ENCODE measurements at regions not wholly inside any gene's neighbourhood (a gene's known extent, or its start where the extent isn't known, plus 50 kb on each side); places are given as distances from the start of the nearest gene placed in this dataset.

DNA sequence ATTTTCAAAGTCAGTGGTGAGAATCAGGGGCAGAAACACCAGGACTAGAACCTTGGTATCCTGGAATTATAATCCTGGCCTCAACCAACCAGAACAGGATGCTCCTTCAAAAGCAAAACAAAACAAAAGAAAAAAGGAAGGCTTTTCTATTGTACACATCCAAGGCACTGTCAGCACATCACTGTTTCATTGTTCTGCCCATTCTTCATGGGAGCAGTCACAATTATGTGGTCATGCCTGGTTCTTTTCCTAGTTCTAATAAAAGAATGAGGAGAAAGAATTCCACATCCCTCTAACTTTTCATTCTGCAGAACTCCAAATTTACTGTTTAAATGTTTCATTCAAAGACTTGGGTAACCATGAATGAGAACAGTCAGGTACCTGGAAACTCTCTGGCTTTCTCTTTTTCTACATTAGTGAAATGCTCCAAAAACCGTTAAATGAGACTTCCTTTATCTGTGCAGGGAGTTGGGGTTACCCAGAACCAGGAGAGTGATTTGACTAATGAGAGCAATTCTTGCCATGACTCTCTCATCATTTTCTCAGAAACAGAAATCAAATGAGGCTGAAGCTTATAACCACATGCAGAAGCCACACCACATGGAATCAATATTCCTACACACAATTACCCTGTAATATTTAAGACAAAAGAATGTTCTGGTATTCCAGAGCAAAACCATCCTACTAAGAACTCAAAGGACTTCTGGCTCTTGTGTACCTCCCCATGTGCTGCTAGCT lies 110.9 kb upstream of the CCDC150 start:
- no peak for TF ChIP-seq EZH2 (IDR thresholded peaks at IDR 0.05; ENCODE audit: low read depth, unreplicated experiment)
- TF ChIP-seq, protein P1, sequence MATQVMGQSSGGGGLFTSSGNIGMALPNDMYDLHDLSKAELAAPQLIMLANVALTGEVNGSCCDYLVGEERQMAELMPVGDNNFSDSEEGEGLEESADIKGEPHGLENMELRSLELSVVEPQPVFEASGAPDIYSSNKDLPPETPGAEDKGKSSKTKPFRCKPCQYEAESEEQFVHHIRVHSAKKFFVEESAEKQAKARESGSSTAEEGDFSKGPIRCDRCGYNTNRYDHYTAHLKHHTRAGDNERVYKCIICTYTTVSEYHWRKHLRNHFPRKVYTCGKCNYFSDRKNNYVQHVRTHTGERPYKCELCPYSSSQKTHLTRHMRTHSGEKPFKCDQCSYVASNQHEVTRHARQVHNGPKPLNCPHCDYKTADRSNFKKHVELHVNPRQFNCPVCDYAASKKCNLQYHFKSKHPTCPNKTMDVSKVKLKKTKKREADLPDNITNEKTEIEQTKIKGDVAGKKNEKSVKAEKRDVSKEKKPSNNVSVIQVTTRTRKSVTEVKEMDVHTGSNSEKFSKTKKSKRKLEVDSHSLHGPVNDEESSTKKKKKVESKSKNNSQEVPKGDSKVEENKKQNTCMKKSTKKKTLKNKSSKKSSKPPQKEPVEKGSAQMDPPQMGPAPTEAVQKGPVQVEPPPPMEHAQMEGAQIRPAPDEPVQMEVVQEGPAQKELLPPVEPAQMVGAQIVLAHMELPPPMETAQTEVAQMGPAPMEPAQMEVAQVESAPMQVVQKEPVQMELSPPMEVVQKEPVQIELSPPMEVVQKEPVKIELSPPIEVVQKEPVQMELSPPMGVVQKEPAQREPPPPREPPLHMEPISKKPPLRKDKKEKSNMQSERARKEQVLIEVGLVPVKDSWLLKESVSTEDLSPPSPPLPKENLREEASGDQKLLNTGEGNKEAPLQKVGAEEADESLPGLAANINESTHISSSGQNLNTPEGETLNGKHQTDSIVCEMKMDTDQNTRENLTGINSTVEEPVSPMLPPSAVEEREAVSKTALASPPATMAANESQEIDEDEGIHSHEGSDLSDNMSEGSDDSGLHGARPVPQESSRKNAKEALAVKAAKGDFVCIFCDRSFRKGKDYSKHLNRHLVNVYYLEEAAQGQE (IDR thresholded peaks at IDR 0.05; ENCODE audit: unreplicated experiment), result no peak
- TF ChIP-seq, protein P2, sequence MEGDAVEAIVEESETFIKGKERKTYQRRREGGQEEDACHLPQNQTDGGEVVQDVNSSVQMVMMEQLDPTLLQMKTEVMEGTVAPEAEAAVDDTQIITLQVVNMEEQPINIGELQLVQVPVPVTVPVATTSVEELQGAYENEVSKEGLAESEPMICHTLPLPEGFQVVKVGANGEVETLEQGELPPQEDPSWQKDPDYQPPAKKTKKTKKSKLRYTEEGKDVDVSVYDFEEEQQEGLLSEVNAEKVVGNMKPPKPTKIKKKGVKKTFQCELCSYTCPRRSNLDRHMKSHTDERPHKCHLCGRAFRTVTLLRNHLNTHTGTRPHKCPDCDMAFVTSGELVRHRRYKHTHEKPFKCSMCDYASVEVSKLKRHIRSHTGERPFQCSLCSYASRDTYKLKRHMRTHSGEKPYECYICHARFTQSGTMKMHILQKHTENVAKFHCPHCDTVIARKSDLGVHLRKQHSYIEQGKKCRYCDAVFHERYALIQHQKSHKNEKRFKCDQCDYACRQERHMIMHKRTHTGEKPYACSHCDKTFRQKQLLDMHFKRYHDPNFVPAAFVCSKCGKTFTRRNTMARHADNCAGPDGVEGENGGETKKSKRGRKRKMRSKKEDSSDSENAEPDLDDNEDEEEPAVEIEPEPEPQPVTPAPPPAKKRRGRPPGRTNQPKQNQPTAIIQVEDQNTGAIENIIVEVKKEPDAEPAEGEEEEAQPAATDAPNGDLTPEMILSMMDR (conservative IDR thresholded peaks at IDR 0.05; ENCODE audit: low read depth in 2 of 2), result no peak
- TF ChIP-seq POLR2AphosphoS5 (IDR thresholded peaks at IDR 0.05; ENCODE audit: low read depth), result no peak
- no peak for TF ChIP-seq ZNF331 (CRISPR knock-in tag; IDR thresholded peaks at IDR 0.05; ENCODE audit: low read depth)
- no peak for TF ChIP-seq JUNB (IDR thresholded peaks at IDR 0.05; ENCODE audit: unreplicated experiment)
- no peak for TF ChIP-seq EZH2phosphoT487 (IDR thresholded peaks at IDR 0.05; ENCODE audit: unreplicated experiment)
- TF ChIP-seq STAT1 (IDR thresholded peaks at IDR 0.05; ENCODE audit: unreplicated experiment), result no peak
- TF ChIP-seq NANOG (IDR thresholded peaks at IDR 0.05; ENCODE audit: borderline replicate concordance), result no peak
- TF ChIP-seq, protein P3, sequence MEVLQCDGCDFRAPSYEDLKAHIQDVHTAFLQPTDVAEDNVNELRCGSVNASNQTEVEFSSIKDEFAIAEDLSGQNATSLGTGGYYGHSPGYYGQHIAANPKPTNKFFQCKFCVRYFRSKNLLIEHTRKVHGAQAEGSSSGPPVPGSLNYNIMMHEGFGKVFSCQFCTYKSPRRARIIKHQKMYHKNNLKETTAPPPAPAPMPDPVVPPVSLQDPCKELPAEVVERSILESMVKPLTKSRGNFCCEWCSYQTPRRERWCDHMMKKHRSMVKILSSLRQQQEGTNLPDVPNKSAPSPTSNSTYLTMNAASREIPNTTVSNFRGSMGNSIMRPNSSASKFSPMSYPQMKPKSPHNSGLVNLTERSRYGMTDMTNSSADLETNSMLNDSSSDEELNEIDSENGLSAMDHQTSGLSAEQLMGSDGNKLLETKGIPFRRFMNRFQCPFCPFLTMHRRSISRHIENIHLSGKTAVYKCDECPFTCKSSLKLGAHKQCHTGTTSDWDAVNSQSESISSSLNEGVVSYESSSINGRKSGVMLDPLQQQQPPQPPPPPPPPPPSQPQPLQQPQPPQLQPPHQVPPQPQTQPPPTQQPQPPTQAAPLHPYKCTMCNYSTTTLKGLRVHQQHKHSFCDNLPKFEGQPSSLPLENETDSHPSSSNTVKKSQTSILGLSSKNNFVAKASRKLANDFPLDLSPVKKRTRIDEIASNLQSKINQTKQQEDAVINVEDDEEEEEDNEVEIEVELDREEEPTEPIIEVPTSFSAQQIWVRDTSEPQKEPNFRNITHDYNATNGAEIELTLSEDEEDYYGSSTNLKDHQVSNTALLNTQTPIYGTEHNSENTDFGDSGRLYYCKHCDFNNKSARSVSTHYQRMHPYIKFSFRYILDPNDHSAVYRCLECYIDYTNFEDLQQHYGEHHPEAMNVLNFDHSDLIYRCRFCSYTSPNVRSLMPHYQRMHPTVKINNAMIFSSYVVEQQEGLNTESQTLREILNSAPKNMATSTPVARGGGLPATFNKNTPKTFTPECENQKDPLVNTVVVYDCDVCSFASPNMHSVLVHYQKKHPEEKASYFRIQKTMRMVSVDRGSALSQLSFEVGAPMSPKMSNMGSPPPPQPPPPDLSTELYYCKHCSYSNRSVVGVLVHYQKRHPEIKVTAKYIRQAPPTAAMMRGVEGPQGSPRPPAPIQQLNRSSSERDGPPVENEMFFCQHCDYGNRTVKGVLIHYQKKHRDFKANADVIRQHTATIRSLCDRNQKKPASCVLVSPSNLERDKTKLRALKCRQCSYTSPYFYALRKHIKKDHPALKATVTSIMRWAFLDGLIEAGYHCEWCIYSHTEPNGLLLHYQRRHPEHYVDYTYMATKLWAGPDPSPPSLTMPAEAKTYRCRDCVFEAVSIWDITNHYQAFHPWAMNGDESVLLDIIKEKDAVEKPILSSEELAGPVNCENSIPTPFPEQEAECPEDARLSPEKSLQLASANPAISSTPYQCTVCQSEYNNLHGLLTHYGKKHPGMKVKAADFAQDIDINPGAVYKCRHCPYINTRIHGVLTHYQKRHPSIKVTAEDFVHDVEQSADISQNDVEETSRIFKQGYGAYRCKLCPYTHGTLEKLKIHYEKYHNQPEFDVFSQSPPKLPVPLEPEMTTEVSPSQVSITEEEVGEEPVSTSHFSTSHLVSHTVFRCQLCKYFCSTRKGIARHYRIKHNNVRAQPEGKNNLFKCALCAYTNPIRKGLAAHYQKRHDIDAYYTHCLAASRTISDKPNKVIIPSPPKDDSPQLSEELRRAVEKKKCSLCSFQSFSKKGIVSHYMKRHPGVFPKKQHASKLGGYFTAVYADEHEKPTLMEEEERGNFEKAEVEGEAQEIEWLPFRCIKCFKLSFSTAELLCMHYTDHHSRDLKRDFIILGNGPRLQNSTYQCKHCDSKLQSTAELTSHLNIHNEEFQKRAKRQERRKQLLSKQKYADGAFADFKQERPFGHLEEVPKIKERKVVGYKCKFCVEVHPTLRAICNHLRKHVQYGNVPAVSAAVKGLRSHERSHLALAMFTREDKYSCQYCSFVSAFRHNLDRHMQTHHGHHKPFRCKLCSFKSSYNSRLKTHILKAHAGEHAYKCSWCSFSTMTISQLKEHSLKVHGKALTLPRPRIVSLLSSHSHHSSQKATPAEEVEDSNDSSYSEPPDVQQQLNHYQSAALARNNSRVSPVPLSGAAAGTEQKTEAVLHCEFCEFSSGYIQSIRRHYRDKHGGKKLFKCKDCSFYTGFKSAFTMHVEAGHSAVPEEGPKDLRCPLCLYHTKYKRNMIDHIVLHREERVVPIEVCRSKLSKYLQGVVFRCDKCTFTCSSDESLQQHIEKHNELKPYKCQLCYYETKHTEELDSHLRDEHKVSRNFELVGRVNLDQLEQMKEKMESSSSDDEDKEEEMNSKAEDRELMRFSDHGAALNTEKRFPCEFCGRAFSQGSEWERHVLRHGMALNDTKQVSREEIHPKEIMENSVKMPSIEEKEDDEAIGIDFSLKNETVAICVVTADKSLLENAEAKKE (CRISPR knock-in tag; IDR thresholded peaks at IDR 0.05), result no peak
- no peak for TF ChIP-seq CREB1 (CRISPR knock-in tag; IDR thresholded peaks at IDR 0.05; ENCODE audit: low read depth)
- TF ChIP-seq ZNF114 (CRISPR knock-in tag; IDR thresholded peaks at IDR 0.05), result no peak

Data from GM23338 (cell line).